ENCODE measurements at regions not wholly inside any gene's neighbourhood (a gene's known extent, or its start where the extent isn't known, plus 50 kb on each side); places are given as distances from the start of the nearest gene placed in this dataset.

DNA sequence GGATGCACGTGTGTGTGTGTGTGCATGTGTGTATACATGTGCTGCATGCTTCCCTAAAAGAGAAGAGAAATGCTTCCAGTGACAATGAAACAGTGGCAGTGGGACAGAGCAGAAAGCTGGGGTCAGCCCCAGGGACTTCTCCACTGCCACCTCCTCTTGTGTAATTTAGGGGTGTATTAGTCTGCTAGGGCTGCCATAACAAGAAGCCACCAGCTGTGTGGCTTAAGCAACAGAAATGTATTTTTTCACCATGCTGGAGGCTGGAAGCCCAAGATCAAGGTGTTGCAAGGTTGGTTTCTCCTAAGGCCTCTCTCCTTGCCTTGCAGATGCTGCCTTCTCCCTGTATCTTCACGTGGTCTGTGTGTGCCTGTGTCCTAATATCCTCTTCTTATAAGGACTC, 190.5 kb downstream of the CXCL12 start:
- POLR2A ChIA-PET = no interaction called here
- peaks cover 5% of the 10 kb centered on the region for H3F3A ChIP-seq (replicated peaks; ENCODE audit: insufficient read depth)
- H3K4me2 ChIP-seq = no peak overlapping the region
- H3K27me3 ChIP-seq (ENCODE audit: insufficient read depth) = no peaks in the 10 kb centered on the region
- no peak overlapping the region for H2AFZ ChIP-seq (ENCODE audit: low read depth)
- no peaks in the 10 kb centered on the region for H4K20me1 ChIP-seq (ENCODE audit: insufficient read depth)
- DNase-seq = no peak
- WGBS (ENCODE audit: low lambda C conversion rate) = 49% methylated on average over 2 of the region's 2 CpGs
- H3K9me3 ChIP-seq = peaks cover 5% of the 10 kb centered on the region; the same call in 1 of the 2 replicates
- H3K79me2 ChIP-seq (ENCODE audit: insufficient read depth) = no peaks in the 10 kb centered on the region
- H3K36me3 ChIP-seq (replicated peaks in 1 of 2; ENCODE audit: control insufficient read depth in 1 of 2, insufficient read depth in 2 of 2, low read length in 1 of 2) = no peaks in the 10 kb centered on the region
- no peak overlapping the region for H3K4me3 ChIP-seq (ENCODE audit: low read depth in 2 of 2, low read length in 1 of 2)
- no peak overlapping the region for H3K9ac ChIP-seq
- TF ChIP-seq TCF12 (IDR thresholded peaks at IDR 0.05) = no peak
- no peak for TF ChIP-seq SMC3 (IDR thresholded peaks at IDR 0.05; ENCODE audit: low read depth, low read length)
- no peak for TF ChIP-seq FOSL2 (IDR thresholded peaks at IDR 0.05; ENCODE audit: borderline replicate concordance, low read depth)
- no peak for TF ChIP-seq TAF1 (IDR thresholded peaks at IDR 0.05; ENCODE audit: borderline replicate concordance, low read depth, low read length)
- no peak for TF ChIP-seq RXRA (IDR thresholded peaks at IDR 0.05; ENCODE audit: borderline replicate concordance, low read depth)
- TF ChIP-seq CHD2 (IDR thresholded peaks at IDR 0.05; ENCODE audit: low read length, partially characterized antibody) = no peak
- TF ChIP-seq RCOR1 (IDR thresholded peaks at IDR 0.05; ENCODE audit: low read length) = no peak
- TF ChIP-seq YY1 (IDR thresholded peaks at IDR 0.05; ENCODE audit: low read depth) = no peak
- TF ChIP-seq, protein P1, sequence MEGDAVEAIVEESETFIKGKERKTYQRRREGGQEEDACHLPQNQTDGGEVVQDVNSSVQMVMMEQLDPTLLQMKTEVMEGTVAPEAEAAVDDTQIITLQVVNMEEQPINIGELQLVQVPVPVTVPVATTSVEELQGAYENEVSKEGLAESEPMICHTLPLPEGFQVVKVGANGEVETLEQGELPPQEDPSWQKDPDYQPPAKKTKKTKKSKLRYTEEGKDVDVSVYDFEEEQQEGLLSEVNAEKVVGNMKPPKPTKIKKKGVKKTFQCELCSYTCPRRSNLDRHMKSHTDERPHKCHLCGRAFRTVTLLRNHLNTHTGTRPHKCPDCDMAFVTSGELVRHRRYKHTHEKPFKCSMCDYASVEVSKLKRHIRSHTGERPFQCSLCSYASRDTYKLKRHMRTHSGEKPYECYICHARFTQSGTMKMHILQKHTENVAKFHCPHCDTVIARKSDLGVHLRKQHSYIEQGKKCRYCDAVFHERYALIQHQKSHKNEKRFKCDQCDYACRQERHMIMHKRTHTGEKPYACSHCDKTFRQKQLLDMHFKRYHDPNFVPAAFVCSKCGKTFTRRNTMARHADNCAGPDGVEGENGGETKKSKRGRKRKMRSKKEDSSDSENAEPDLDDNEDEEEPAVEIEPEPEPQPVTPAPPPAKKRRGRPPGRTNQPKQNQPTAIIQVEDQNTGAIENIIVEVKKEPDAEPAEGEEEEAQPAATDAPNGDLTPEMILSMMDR (IDR thresholded peaks at IDR 0.05) = no peak
- TF ChIP-seq, protein P2, sequence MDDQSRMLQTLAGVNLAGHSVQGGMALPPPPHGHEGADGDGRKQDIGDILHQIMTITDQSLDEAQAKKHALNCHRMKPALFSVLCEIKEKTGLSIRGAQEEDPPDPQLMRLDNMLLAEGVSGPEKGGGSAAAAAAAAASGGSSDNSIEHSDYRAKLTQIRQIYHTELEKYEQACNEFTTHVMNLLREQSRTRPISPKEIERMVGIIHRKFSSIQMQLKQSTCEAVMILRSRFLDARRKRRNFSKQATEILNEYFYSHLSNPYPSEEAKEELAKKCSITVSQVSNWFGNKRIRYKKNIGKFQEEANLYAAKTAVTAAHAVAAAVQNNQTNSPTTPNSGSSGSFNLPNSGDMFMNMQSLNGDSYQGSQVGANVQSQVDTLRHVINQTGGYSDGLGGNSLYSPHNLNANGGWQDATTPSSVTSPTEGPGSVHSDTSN (IDR thresholded peaks at IDR 0.05) = no peak
- TF ChIP-seq POLR2AphosphoS5 (IDR thresholded peaks at IDR 0.05; ENCODE audit: low read depth, low read length) = no peak
- TF ChIP-seq, protein P3, sequence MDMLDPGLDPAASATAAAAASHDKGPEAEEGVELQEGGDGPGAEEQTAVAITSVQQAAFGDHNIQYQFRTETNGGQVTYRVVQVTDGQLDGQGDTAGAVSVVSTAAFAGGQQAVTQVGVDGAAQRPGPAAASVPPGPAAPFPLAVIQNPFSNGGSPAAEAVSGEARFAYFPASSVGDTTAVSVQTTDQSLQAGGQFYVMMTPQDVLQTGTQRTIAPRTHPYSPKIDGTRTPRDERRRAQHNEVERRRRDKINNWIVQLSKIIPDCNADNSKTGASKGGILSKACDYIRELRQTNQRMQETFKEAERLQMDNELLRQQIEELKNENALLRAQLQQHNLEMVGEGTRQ (IDR thresholded peaks at IDR 0.05; ENCODE audit: borderline replicate concordance, low read depth, low read length) = no peak
- TF ChIP-seq, protein P4, sequence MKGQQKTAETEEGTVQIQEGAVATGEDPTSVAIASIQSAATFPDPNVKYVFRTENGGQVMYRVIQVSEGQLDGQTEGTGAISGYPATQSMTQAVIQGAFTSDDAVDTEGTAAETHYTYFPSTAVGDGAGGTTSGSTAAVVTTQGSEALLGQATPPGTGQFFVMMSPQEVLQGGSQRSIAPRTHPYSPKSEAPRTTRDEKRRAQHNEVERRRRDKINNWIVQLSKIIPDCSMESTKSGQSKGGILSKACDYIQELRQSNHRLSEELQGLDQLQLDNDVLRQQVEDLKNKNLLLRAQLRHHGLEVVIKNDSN (IDR thresholded peaks at IDR 0.05; ENCODE audit: borderline replicate concordance, low read depth) = no peak
- CTCF ChIA-PET = no interaction called here
- no peak overlapping the region for H3K27ac ChIP-seq (ENCODE audit: low read depth in 2 of 2, low read length in 1 of 2)
- H3K9me2 ChIP-seq = no peaks in the 10 kb centered on the region
- peaks cover 0 to 13% of the 10 kb centered on the region in 2 experiments; a peak in 1 of 4 replicates for H3K4me1 ChIP-seq (ENCODE audit: control insufficient read depth in 1 of 2, insufficient read depth in 2 of 2, low read depth in 1 of 2, low read length in 1 of 2)
